Loucy (cell line): ENCODE measurements at regions not wholly inside any gene's neighbourhood (a gene's known extent, or its start where the extent isn't known, plus 50 kb on each side); places are given as distances from the start of the nearest gene placed in this dataset.

ENCODE experiments used
- CTCF ChIP-seq: fragments of 200-600 bp; sonication (generic); conservative IDR thresholded peaks from 2 replicates; pipeline ENCODE4 v1.5.1; 2014; ENCODE audit warnings: mild to moderate bottlenecking, antibody characterized with exemption, low read length
- EZH2phosphoT487 ChIP-seq: fragments of 200-600 bp; IDR thresholded peaks from 2 replicates; pipeline ENCODE4 v1.6.1; 2018; ENCODE audit warnings: antibody characterized with exemption, mild to moderate bottlenecking, moderate library complexity, borderline replicate concordance

- no peak for TF ChIP-seq CTCF
- TF ChIP-seq EZH2phosphoT487 = no peak
Observed at GRCh38 chr11:19435306-19435989, 194.7 kb upstream of the E2F8 start.
